Astrocyte (in vitro differentiated cells and primary cell): ENCODE measurements at regions not wholly inside any gene's neighbourhood (a gene's known extent, or its start where the extent isn't known, plus 50 kb on each side); places are given as distances from the start of the nearest gene placed in this dataset.

ENCODE experiments used
- DNase-seq: peaks from one replicate; pipeline ENCODE4 v3.0.0-alpha.2; 2010; ENCODE audit warnings: low read depth
- FAIRE-seq: peaks from 2 replicates; lab custom pipeline; 2011; peaks lifted over from hg19 to GRCh38; lab: Jason Lieb, UNC
- H2AFZ ChIP-seq: 2 replicates; pipeline ENCODE4 v1.6.0; 2012; ENCODE audit warnings: low read depth, low read length, inconsistent platforms
- H3K27ac ChIP-seq: 2 replicates; pipeline ENCODE4 v1.5.1; 2011; ENCODE audit warnings: low read depth, low read length, inconsistent platforms
- H3K27me3 ChIP-seq: 2 replicates; pipeline ENCODE4 v1.6.0; 2011; ENCODE audit warnings: low read length, inconsistent platforms; ENCODE audit not compliant: insufficient read depth
- H3K36me3 ChIP-seq: 2 replicates; pipeline ENCODE4 v1.5.1; 2011; ENCODE audit warnings: low read length, inconsistent platforms; ENCODE audit not compliant: insufficient read depth
- H3K4me1 ChIP-seq: 2 replicates; pipeline ENCODE4 v1.5.1; 2011; ENCODE audit warnings: low read length, inconsistent platforms; ENCODE audit not compliant: insufficient read depth
- H3K4me2 ChIP-seq: 2 replicates; pipeline ENCODE4 v1.6.0; 2012; ENCODE audit warnings: low read length, inconsistent platforms
- H3K4me3 ChIP-seq: 2 replicates; pipeline ENCODE4 v1.5.1; 2011; ENCODE audit warnings: low read depth, mild to moderate bottlenecking, low read length, inconsistent platforms; ENCODE audit not compliant: insufficient read depth
- H3K79me2 ChIP-seq: 2 replicates; pipeline ENCODE4 v1.6.0; 2012; ENCODE audit warnings: mild to moderate bottlenecking, low read length, inconsistent platforms; ENCODE audit not compliant: insufficient read depth
- H3K9ac ChIP-seq: 2 replicates; pipeline ENCODE4 v1.6.0; 2012; ENCODE audit warnings: mild to moderate bottlenecking, low read length, inconsistent platforms
- H3K9me3 ChIP-seq: 2 replicates; pipeline ENCODE4 v1.5.1; 2012; ENCODE audit warnings: low read depth, mild to moderate bottlenecking, low read length, inconsistent platforms; ENCODE audit not compliant: insufficient read depth
- H4K20me1 ChIP-seq: 2 replicates; pipeline ENCODE4 v1.6.0; 2012; ENCODE audit warnings: low read length, inconsistent platforms; ENCODE audit not compliant: insufficient read depth
- H3K27ac Mint-ChIP-seq: one replicate; pipeline ENCODE4 v1.8.0; 2021; ENCODE audit warnings: mild to moderate bottlenecking, mixed read lengths; ENCODE audit not compliant: unreplicated experiment
- H3K27me3 Mint-ChIP-seq: one replicate; pipeline ENCODE4 v1.8.0; 2021; ENCODE audit warnings: low read depth, mixed read lengths; ENCODE audit not compliant: unreplicated experiment
- H3K36me3 Mint-ChIP-seq: one replicate; pipeline ENCODE4 v1.8.0; 2021; ENCODE audit warnings: low read depth, mixed read lengths; ENCODE audit not compliant: unreplicated experiment
- H3K4me1 Mint-ChIP-seq: one replicate; pipeline ENCODE4 v1.8.0; 2021; ENCODE audit warnings: low read depth, mixed read lengths; ENCODE audit not compliant: unreplicated experiment
- H3K4me3 Mint-ChIP-seq: one replicate; pipeline ENCODE4 v1.8.0; 2021; ENCODE audit warnings: mild to moderate bottlenecking, moderate library complexity, mixed read lengths; ENCODE audit not compliant: unreplicated experiment
- H3K9me3 Mint-ChIP-seq: one replicate; pipeline ENCODE4 v1.8.0; 2021; ENCODE audit warnings: mild to moderate bottlenecking, mixed read lengths; ENCODE audit not compliant: unreplicated experiment
- EZH2 ChIP-seq: IDR thresholded peaks from 2 replicates; pipeline ENCODE4 v1.6.1; 2012; ENCODE audit warnings: mild to moderate bottlenecking, low read length, inconsistent platforms; ENCODE audit not compliant: insufficient read depth
- TF ChIP-seq, protein P1 (sequence below): IDR thresholded peaks from 2 replicates; pipeline ENCODE4 v1.5.1; 2011; ENCODE audit warnings: low read depth, mild to moderate bottlenecking, inconsistent platforms, low read length, moderate library complexity; ENCODE audit not compliant: insufficient read depth

DNA sequence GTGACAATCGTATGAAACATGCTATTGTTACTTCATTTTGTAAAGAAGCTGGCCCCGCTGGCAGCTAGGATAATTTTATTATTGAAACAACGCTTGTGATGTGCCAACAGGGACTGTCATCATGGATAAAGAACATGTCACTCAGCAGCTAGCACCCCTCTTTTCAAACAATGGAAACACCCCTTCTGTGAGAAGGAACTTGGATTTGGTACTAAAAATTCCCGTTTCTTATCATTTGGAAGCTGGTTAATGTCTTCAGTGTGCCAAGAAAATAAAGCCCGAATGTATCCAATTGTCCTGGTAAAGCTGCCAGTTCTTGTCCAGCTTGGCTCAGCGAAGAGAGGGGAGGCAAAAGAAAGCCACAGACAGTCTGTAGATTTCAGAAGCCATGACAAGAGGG is 186.6 kb downstream of the PHLDA1 start:
- Mint-ChIP-seq H3K4me1 (no peaks in the 10 kb centered on the region), H3K27ac (no peak overlapping the region), H3K4me3 (no peak overlapping the region), H3K27me3 (no peaks in the 10 kb centered on the region), H3K36me3 (no peaks in the 10 kb centered on the region), H3K9me3 (peaks cover 2% of the 10 kb centered on the region)
- no peaks in the 10 kb centered on the region for H3K79me2 ChIP-seq
- no peak overlapping the region for H3K27ac ChIP-seq
- no peaks in the 10 kb centered on the region for H3K27me3 ChIP-seq
- H3K4me2 ChIP-seq: no peak overlapping the region
- no peak overlapping the region for H3K9ac ChIP-seq
- no peaks in the 10 kb centered on the region for H3K36me3 ChIP-seq
- H2AFZ ChIP-seq: no peak overlapping the region
- DNase-seq: no peak
- no peak for FAIRE-seq
- H3K4me1 ChIP-seq: peaks cover 3% of the 10 kb centered on the region
- no peaks in the 10 kb centered on the region for H3K9me3 ChIP-seq
- no peak for TF ChIP-seq EZH2
- TF ChIP-seq, protein P1, sequence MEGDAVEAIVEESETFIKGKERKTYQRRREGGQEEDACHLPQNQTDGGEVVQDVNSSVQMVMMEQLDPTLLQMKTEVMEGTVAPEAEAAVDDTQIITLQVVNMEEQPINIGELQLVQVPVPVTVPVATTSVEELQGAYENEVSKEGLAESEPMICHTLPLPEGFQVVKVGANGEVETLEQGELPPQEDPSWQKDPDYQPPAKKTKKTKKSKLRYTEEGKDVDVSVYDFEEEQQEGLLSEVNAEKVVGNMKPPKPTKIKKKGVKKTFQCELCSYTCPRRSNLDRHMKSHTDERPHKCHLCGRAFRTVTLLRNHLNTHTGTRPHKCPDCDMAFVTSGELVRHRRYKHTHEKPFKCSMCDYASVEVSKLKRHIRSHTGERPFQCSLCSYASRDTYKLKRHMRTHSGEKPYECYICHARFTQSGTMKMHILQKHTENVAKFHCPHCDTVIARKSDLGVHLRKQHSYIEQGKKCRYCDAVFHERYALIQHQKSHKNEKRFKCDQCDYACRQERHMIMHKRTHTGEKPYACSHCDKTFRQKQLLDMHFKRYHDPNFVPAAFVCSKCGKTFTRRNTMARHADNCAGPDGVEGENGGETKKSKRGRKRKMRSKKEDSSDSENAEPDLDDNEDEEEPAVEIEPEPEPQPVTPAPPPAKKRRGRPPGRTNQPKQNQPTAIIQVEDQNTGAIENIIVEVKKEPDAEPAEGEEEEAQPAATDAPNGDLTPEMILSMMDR: no peak
- no peaks in the 10 kb centered on the region for H4K20me1 ChIP-seq
- H3K4me3 ChIP-seq: no peak overlapping the region

DNA sequence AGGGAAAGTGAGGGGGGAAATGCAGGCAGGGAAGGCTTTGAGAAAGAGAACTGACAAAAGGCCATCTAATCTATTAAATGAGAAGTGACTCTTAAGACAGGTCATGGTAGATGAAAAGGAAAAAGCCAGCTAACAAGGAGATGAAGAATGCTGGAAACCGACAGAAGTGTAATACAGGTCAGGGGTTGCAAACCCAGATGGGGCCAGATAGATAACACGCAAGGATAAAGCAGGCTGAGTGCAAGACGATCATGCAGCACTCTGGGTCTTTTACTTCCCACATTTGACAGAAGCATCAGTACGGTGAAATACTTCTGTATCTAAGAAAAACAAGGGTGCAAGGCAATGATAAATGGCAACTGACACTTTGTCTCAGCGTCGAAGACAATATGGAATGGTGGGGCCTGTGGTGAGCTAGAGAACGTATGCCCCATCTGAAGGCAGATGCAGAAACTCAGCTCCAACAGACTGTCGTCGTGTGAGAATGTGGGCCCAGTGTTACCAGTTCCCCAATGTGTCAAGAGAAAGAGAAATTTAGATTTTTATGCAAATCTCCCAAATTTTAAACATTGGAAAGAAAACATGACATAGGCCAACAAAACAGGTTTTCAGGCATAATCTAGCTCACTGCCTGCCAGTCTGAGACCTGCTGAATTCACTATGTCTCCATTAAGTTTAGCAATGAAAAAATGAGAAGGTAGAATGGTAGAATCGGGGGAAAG is 187.4 kb downstream of the PHLDA1 start:
- DNase-seq (no peak), FAIRE-seq (no peak)
- Mint-ChIP-seq H3K4me3 (no peak overlapping the region), H3K36me3 (no peaks in the 10 kb centered on the region), H3K27ac (no peak overlapping the region), H3K27me3 (no peaks in the 10 kb centered on the region), H3K9me3 (peaks cover 2% of the 10 kb centered on the region), H3K4me1 (no peaks in the 10 kb centered on the region)
- no peaks in the 10 kb centered on the region for H3K9me3 ChIP-seq
- H3K36me3 ChIP-seq: no peaks in the 10 kb centered on the region
- H2AFZ ChIP-seq: peak overlapping the region; percentile 3
- no peaks in the 10 kb centered on the region for H3K79me2 ChIP-seq
- H4K20me1 ChIP-seq: no peaks in the 10 kb centered on the region
- H3K9ac ChIP-seq: no peak overlapping the region
- no peaks in the 10 kb centered on the region for H3K27me3 ChIP-seq
- H3K4me1 ChIP-seq: peaks cover 3% of the 10 kb centered on the region
- no peak overlapping the region for H3K4me2 ChIP-seq
- H3K27ac ChIP-seq: no peak overlapping the region
- H3K4me3 ChIP-seq: no peak overlapping the region
- no peak for TF ChIP-seq EZH2

DNA sequence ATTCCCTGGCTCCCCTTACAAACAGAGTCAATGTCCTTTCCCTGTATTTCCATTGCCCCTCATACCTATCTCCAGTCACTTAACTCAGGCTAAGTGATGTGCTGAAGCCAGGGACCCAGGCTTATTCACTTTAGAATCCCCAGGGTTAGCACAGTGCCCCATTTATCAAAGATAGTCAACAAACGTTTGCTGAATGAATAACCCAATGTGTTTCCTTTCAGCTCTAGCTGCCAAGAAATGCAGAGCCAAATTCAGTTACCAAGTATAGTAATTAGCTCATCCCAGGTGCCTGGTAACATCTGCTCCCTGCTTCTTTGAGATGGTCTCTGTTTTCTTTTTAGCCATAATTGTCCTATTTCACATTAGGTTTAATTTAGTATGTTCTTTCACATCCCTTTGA is 189.5 kb downstream of the PHLDA1 start:
- Histone ChIP-seq H3K79me2 (no peaks in the 10 kb centered on the region), H3K9me3 (no peaks in the 10 kb centered on the region), H3K9ac (no peak overlapping the region), H3K27me3 (no peaks in the 10 kb centered on the region), H2AFZ (no peak overlapping the region), H4K20me1 (no peaks in the 10 kb centered on the region), H3K4me2 (no peak overlapping the region), H3K4me3 (no peak overlapping the region), H3K4me1 (no peaks in the 10 kb centered on the region), H3K36me3 (no peaks in the 10 kb centered on the region), H3K27ac (no peak overlapping the region)
- no peaks in the 10 kb centered on the region for H3K36me3 Mint-ChIP-seq
- no peak for TF ChIP-seq EZH2
- TF ChIP-seq, protein P1: no peak
- no peaks in the 10 kb centered on the region for H3K4me1 Mint-ChIP-seq
- H3K27ac Mint-ChIP-seq: no peak overlapping the region
- FAIRE-seq (no peak), DNase-seq (peak; percentile 30)
- no peaks in the 10 kb centered on the region for H3K27me3 Mint-ChIP-seq
- H3K4me3 Mint-ChIP-seq: no peak overlapping the region
- H3K9me3 Mint-ChIP-seq: peaks cover 2% of the 10 kb centered on the region
